ACC112 (cell line): ENCODE measurements at regions not wholly inside any gene's neighbourhood (a gene's known extent, or its start where the extent isn't known, plus 50 kb on each side); places are given as distances from the start of the nearest gene placed in this dataset.

Experiments used
- H2AFZ ChIP-seq: fragments of 200-600 bp; sonication (generic); one replicate; pipeline ENCODE4 v1.6.0; 2017; ENCODE audit warnings: antibody characterized with exemption, low read length; ENCODE audit not compliant: unreplicated experiment
- H3K27ac ChIP-seq: fragments of 200-600 bp; sonication (generic); 2 replicates; pipeline ENCODE4 v1.5.1; 2014; ENCODE audit warnings: low read depth, mild to moderate bottlenecking, antibody characterized with exemption, low read length, moderate library complexity
- H3K27me3 ChIP-seq: fragments of 200-600 bp; sonication (generic); 2 replicates; pipeline ENCODE4 v1.6.1; 2014; ENCODE audit warnings: mild to moderate bottlenecking, antibody characterized with exemption, low read length, moderate library complexity, mixed read lengths; ENCODE audit not compliant: insufficient read depth
- H3K36me3 ChIP-seq: fragments of 200-600 bp; sonication (generic); 2 replicates; pipeline ENCODE4 v1.6.1; 2016; ENCODE audit warnings: mild to moderate bottlenecking, antibody characterized with exemption, low read length, moderate library complexity, mixed read lengths; ENCODE audit not compliant: insufficient read depth
- H3K4me1 ChIP-seq: fragments of 200-600 bp; sonication (generic); one replicate; pipeline ENCODE4 v1.6.1; 2016; ENCODE audit warnings: low read length, mixed read lengths; ENCODE audit not compliant: insufficient read depth, unreplicated experiment, control insufficient read depth
- H3K4me3 ChIP-seq: fragments of 200-600 bp; sonication (generic); 2 replicates; pipeline ENCODE4 v1.5.1; 2014; ENCODE audit warnings: mild to moderate bottlenecking, low read depth, low read length
- H3K79me2 ChIP-seq: fragments of 200-600 bp; sonication (generic); one replicate; pipeline ENCODE4 v1.6.0; 2016; ENCODE audit warnings: low read length; ENCODE audit not compliant: control insufficient read depth, unreplicated experiment, insufficient read depth

DNA sequence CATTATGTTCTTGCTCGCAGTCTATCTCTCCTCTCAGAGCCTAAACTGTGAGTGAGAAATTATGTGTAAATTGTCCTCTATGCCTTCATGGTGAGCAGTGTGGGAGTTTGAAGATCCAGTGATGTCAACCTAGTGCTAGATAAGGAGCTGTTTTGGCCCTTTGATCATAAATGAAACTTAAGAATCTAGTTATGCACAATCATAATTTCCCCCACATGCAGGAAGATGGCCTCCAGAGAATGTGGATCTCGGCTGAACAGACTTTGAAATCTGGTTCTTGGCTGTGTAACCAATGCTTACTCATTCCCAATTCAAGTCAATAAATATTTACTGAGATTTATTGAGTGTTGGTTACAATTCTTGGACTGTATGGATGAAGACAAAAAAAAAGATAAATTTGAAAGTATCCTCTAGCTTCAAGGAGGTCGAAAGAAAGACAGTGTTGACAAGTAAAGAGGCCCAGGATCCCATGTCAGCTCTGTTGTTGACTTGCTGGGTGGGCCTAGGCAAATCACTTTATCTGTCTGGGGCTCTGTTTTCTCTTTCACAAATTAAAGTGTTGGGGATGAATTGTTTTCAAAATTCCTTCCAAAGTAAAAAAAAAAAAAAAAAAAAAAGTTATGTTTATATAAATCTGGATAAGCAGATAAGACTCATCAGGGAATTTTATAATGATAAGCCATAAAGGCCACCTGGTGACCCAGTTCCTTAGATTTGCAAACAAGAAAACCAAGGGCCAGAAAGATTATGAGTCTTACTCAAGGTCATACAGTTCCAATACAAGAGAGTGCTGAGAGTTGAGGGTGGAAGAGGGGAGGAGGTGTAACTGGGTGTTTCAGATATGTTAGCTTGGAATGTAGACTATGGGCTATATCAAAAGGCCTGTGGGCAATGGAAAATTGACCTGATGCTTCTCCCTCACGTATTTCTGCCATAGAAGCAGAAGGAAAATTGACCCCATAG, 969.9 kb downstream of the KCNMA1 start:
- Histone ChIP-seq H3K4me1 (no peaks in the 10 kb centered on the region), H3K36me3 (no peaks in the 10 kb centered on the region), H3K27ac (no peak overlapping the region), H2AFZ (no peak overlapping the region), H3K27me3 (no peaks in the 10 kb centered on the region), H3K79me2 (no peaks in the 10 kb centered on the region), H3K4me3 (no peak overlapping the region)

GRCh38 chr10:76666891-76667290, 970.7 kb downstream of the KCNMA1 start:
- H3K36me3 ChIP-seq = no peaks in the 10 kb centered on the region
- H2AFZ ChIP-seq = no peak overlapping the region
- no peaks in the 10 kb centered on the region for H3K79me2 ChIP-seq
- H3K4me3 ChIP-seq = no peak overlapping the region
- H3K4me1 ChIP-seq = no peaks in the 10 kb centered on the region
- H3K27ac ChIP-seq = no peak overlapping the region
- H3K27me3 ChIP-seq = no peaks in the 10 kb centered on the region

DNA sequence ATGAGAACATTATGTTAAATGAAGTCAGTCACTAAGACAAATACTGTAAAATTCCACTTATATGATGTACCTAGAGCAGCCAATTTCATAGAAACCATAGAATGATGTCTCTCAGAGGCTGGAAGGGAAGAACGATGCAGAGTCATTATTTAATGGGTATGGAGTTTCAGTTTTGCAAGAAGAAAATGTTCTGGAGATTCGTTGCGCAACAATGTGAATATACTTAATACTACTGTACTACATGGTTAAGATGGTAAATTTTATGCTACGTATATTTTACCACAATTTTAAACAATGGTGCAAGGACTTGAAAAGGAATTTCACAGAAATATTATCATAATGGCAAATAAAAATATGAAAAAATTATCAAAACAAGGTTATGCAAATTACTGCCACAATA, 972.6 kb downstream of the KCNMA1 start:
- no peak overlapping the region for H2AFZ ChIP-seq
- H3K4me3 ChIP-seq = no peak overlapping the region
- H3K4me1 ChIP-seq = no peaks in the 10 kb centered on the region
- no peaks in the 10 kb centered on the region for H3K79me2 ChIP-seq
- H3K27ac ChIP-seq = no peak overlapping the region
- H3K36me3 ChIP-seq = no peaks in the 10 kb centered on the region
- no peaks in the 10 kb centered on the region for H3K27me3 ChIP-seq

DNA sequence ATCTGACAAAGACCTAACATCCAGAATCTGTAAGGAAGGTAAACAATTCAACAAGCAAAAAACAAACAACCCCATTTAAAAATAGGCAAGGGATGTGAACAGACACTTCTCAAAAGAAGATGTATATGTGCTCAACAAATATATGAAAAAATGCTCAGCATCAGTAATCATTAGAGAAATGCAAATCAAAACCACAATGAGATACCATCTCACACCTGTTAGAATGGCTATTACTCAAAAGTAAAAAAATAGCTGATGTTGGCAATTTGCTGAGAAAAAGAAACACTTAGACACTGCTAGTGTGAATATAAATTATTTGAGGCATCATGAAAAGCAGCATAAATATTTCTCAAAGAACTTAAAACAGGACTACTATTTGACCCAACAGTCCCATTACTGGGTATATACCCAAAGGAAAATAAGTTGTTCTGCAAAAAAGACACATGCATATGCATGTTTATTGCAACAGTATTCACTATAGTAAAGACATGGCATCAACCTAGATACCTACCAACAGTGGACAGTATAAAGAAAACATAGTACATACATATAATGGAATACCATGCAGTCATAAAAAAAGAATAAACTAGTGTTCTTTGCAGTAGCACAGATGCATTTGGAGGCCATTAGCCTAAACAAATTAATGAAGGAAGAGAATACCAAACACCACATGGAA, 980.1 kb downstream of the KCNMA1 start:
- Histone ChIP-seq H3K4me1 (no peaks in the 10 kb centered on the region), H3K79me2 (no peaks in the 10 kb centered on the region), H3K36me3 (no peaks in the 10 kb centered on the region)

GRCh38 chr10:76651154-76651553, 986.5 kb downstream of the KCNMA1 start:
- Histone ChIP-seq H2AFZ (no peak overlapping the region), H3K27ac (no peak overlapping the region), H3K36me3 (no peaks in the 10 kb centered on the region), H3K79me2 (no peaks in the 10 kb centered on the region), H3K27me3 (no peaks in the 10 kb centered on the region), H3K4me3 (no peak overlapping the region), H3K4me1 (peaks cover 5% of the 10 kb centered on the region)

More for the DNA sequence above, 980.1 kb downstream of the KCNMA1 start:
- no peak overlapping the region for H2AFZ ChIP-seq
- no peaks in the 10 kb centered on the region for H3K27me3 ChIP-seq
- no peak overlapping the region for H3K4me3 ChIP-seq
- no peak overlapping the region for H3K27ac ChIP-seq

- H3K4me1 ChIP-seq = peaks cover 5% of the 10 kb centered on the region
- H3K4me3 ChIP-seq = no peak overlapping the region
- peak overlapping the region; percentile 57 for H2AFZ ChIP-seq
- H3K79me2 ChIP-seq = no peaks in the 10 kb centered on the region
- no peak overlapping the region for H3K27ac ChIP-seq
- no peaks in the 10 kb centered on the region for H3K36me3 ChIP-seq
- no peaks in the 10 kb centered on the region for H3K27me3 ChIP-seq
Measured at GRCh38 chr10:76649723-76650127, 987.9 kb downstream of the KCNMA1 start.

- H3K27ac ChIP-seq = no peak overlapping the region
- peaks cover 5% of the 10 kb centered on the region for H3K4me1 ChIP-seq
- H2AFZ ChIP-seq = no peak overlapping the region
- H3K36me3 ChIP-seq = no peaks in the 10 kb centered on the region
- H3K4me3 ChIP-seq = no peak overlapping the region
- no peaks in the 10 kb centered on the region for H3K27me3 ChIP-seq
- H3K79me2 ChIP-seq = no peaks in the 10 kb centered on the region
Measured at GRCh38 chr10:76649254-76649653, 988.4 kb downstream of the KCNMA1 start.

DNA sequence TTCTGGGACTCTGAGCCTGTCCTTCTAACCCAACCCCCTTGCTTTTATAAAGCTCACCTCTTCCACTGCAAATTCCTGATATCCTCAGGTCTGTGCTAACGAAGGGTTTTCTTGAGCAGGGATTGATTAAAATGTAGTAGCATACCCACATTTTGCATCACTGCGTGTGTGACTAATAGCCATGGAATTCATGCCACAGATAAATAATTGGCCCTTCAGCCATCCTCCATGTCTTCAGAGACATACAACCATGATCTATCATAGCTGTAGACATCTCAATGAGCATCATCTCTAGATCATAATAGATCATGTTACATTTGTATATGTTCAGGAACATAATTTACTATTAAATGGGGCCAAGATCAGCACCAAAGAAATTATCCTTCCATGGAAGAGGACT, 990.3 kb downstream of the KCNMA1 start:
- Histone ChIP-seq H3K36me3 (no peaks in the 10 kb centered on the region), H3K27ac (no peak overlapping the region), H3K4me3 (no peak overlapping the region), H2AFZ (no peak overlapping the region), H3K27me3 (no peaks in the 10 kb centered on the region), H3K79me2 (no peaks in the 10 kb centered on the region), H3K4me1 (peaks cover 5% of the 10 kb centered on the region)

DNA sequence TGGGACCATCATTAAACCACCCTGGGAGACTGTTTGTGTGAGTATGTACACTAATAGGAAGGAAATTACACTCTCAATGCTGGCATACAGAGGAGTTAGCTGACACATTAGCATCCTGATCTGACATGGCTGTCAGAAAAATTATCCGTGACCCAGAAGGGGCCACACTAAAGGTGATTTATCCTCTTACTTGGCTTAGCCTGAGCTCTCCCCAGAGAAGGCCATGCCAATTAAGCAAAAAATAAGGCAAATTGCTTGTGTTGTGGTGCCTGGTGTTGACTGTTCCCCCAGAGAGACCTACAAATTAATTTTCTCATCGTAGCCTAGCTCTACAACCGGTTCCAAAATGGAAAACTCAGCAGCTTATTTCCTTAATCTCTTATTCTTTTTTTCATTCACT, 992.3 kb downstream of the KCNMA1 start:
- Histone ChIP-seq H3K79me2 (no peaks in the 10 kb centered on the region), H2AFZ (no peak overlapping the region), H3K4me1 (peaks cover 5% of the 10 kb centered on the region), H3K27me3 (no peaks in the 10 kb centered on the region), H3K27ac (no peak overlapping the region), H3K4me3 (no peak overlapping the region), H3K36me3 (no peaks in the 10 kb centered on the region)

DNA sequence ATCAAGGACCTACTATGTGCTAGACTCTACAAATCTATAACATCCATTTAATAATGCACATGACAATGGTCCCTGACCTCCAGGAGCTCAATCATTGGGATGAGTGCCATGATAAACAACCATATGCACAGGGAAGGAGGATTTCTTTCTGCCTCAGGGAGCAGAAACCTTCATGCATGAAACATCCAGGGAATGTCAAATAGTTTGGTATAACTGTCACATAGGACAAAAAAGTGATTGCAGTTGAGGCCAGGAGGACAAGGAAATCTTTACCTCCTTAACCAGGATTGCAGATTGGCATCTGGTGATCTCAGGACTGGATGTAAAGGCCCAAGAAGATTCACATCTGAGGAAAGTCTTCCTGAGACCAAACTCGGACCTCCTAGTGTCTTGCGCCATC, 993.1 kb downstream of the KCNMA1 start:
- peaks cover 3% of the 10 kb centered on the region for H3K4me1 ChIP-seq
- H2AFZ ChIP-seq = no peak overlapping the region
- H3K36me3 ChIP-seq = no peaks in the 10 kb centered on the region
- H3K27ac ChIP-seq = no peak overlapping the region
- no peaks in the 10 kb centered on the region for H3K79me2 ChIP-seq
- H3K4me3 ChIP-seq = no peak overlapping the region
- H3K27me3 ChIP-seq = no peaks in the 10 kb centered on the region

GRCh38 chr10:76643511-76643911, 994.1 kb downstream of the KCNMA1 start:
- H2AFZ ChIP-seq = no peak overlapping the region
- no peak overlapping the region for H3K27ac ChIP-seq
- no peaks in the 10 kb centered on the region for H3K79me2 ChIP-seq
- no peaks in the 10 kb centered on the region for H3K4me1 ChIP-seq
- no peak overlapping the region for H3K4me3 ChIP-seq
- H3K36me3 ChIP-seq = no peaks in the 10 kb centered on the region
- no peaks in the 10 kb centered on the region for H3K27me3 ChIP-seq
